GM10248 (cell line): ENCODE measurements at regions not wholly inside any gene's neighbourhood (a gene's known extent, or its start where the extent isn't known, plus 50 kb on each side); places are given as distances from the start of the nearest gene placed in this dataset.

Experiments
- CTCF ChIA-PET: fragments of 300-600 bp; sonication (Branson Sonifier 250); formaldehyde crosslinking; extraction: SDS; loops from one replicate; lab custom pipeline; 2021; ENCODE audit warnings: antibody characterized with exemption; lab: Yijun Ruan, JAX
- POLR2A ChIA-PET: fragments of 350-650 bp; sonication (Branson Sonifier 250); formaldehyde crosslinking; extraction: SDS; loops from one replicate; lab custom pipeline; 2020; ENCODE audit warnings: antibody characterized with exemption; lab: Yijun Ruan, JAX
- DNase-seq: peaks from one replicate; pipeline ENCODE4 v3.0.0; 2012; ENCODE audit errors: extremely low spot score
- CTCF ChIP-seq: IDR thresholded peaks from 2 replicates; pipeline ENCODE4 v1.5.1; 2012; ENCODE audit warnings: mild to moderate bottlenecking, low read depth; ENCODE audit errors: extremely low read depth, missing control alignments, control extremely low read depth

GRCh38 chr10:131748831-131749766, 151.7 kb upstream of the PPP2R2D start:
- ChIA-PET CTCF (interaction anchor here (0.9 kb wide), 1 partner anchor 273 kb away, joined by 3 read pairs; no protein-coding TSS in a partner anchor), POLR2A (no interaction called here)
- no peak for DNase-seq
- no peak for TF ChIP-seq CTCF

- no peak for DNase-seq
- ChIA-PET CTCF (no interaction called here), POLR2A (no interaction called here)
- TF ChIP-seq CTCF: no peak
These were observed 151.1 kb upstream of the PPP2R2D start for GRCh38 chr10:131749767-131750142.

- CTCF ChIA-PET: no interaction called here
- no peak for TF ChIP-seq CTCF
- DNase-seq: no peak
- POLR2A ChIA-PET: no interaction called here
These were observed 150.5 kb upstream of the PPP2R2D start for GRCh38 chr10:131750171-131750895.

- ChIA-PET CTCF (no interaction called here), POLR2A (no interaction called here)
- no peak for DNase-seq
- TF ChIP-seq CTCF: no peak
These were observed 149.6 kb upstream of the PPP2R2D start for GRCh38 chr10:131750973-131751826.

- CTCF ChIA-PET: interaction anchor here (1.0 kb wide), 1 partner anchor 134 kb away, joined by 3 read pairs; no protein-coding TSS in a partner anchor
- POLR2A ChIA-PET: no interaction called here
- TF ChIP-seq CTCF: no peak
- DNase-seq: no peak
These were observed 148.7 kb upstream of the PPP2R2D start for GRCh38 chr10:131751827-131752775.
